ENCODE measurements at regions not wholly inside any gene's neighbourhood (a gene's known extent, or its start where the extent isn't known, plus 50 kb on each side); places are given as distances from the start of the nearest gene placed in this dataset.
"Not testable (repeated sequence)": the region's sequence is repeated elsewhere in the genome, so short reads cannot be mapped to it uniquely, and the experiment has no call there.

GRCh38 chr10:29780639-29781038, 145.9 kb upstream of the SVIL start:
- WGBS (ENCODE audit: insufficient coverage, insufficient read length) = 94% methylated on average over 1 of the region's 3 CpGs
- no peak overlapping the region for H3K4me3 ChIP-seq (ENCODE audit: low read length)
- DNase-seq (ENCODE audit: low read depth, low spot score) = no peak
- no peaks in the 10 kb centered on the region for H3K27me3 ChIP-seq (ENCODE audit: control insufficient read depth, insufficient read depth, low read length)
- H3K9me3 ChIP-seq (ENCODE audit: control insufficient read depth, insufficient read depth, low read length) = no peaks in the 10 kb centered on the region
- H3K36me3 ChIP-seq (ENCODE audit: control insufficient read depth, insufficient read depth, low read length) = no peaks in the 10 kb centered on the region
- H3K4me1 ChIP-seq (ENCODE audit: control insufficient read depth, insufficient read depth, low read length) = peaks cover 1% of the 10 kb centered on the region; the same call in 1 of the 2 replicates
- no peak overlapping the region for H3K27ac ChIP-seq (ENCODE audit: low read length)

- no peak for DNase-seq (ENCODE audit: low read depth, low spot score)
- Histone ChIP-seq H3K27ac (ENCODE audit: low read length) (no peak overlapping the region), H3K27me3 (ENCODE audit: control insufficient read depth, insufficient read depth, low read length) (no peaks in the 10 kb centered on the region), H3K4me1 (ENCODE audit: control insufficient read depth, insufficient read depth, low read length) (peaks cover 1% of the 10 kb centered on the region; the same call in 1 of the 2 replicates), H3K36me3 (ENCODE audit: control insufficient read depth, insufficient read depth, low read length) (no peaks in the 10 kb centered on the region), H3K9me3 (ENCODE audit: control insufficient read depth, insufficient read depth, low read length) (no peaks in the 10 kb centered on the region), H3K4me3 (ENCODE audit: low read length) (no peak overlapping the region)
- no CpG with 5 or more reads among the region's 1 CpG for WGBS (ENCODE audit: insufficient coverage, insufficient read length)
Measured at GRCh38 chr10:29780096-29780495, 145.3 kb upstream of the SVIL start.

- no peak for DNase-seq (ENCODE audit: low read depth, low spot score)
- H3K4me1 ChIP-seq (ENCODE audit: control insufficient read depth, insufficient read depth, low read length) = no peaks in the 10 kb centered on the region
- H3K27ac ChIP-seq (ENCODE audit: low read length) = no peak overlapping the region
- no CpG with 5 or more reads among the region's 2 CpGs for WGBS (ENCODE audit: insufficient coverage, insufficient read length)
- H3K9me3 ChIP-seq (ENCODE audit: control insufficient read depth, insufficient read depth, low read length) = no peaks in the 10 kb centered on the region
- no peak overlapping the region for H3K4me3 ChIP-seq (ENCODE audit: low read length)
- H3K36me3 ChIP-seq (ENCODE audit: control insufficient read depth, insufficient read depth, low read length) = no peaks in the 10 kb centered on the region
- H3K27me3 ChIP-seq (ENCODE audit: control insufficient read depth, insufficient read depth, low read length) = no peaks in the 10 kb centered on the region
Measured at GRCh38 chr10:29776246-29776645, 141.5 kb upstream of the SVIL start.

GRCh38 chr10:29774475-29774874, 139.7 kb upstream of the SVIL start:
- Histone ChIP-seq H3K4me1 (ENCODE audit: control insufficient read depth, insufficient read depth, low read length) (no peaks in the 10 kb centered on the region), H3K27me3 (ENCODE audit: control insufficient read depth, insufficient read depth, low read length) (no peaks in the 10 kb centered on the region), H3K9me3 (ENCODE audit: control insufficient read depth, insufficient read depth, low read length) (no peaks in the 10 kb centered on the region), H3K36me3 (ENCODE audit: control insufficient read depth, insufficient read depth, low read length) (no peaks in the 10 kb centered on the region), H3K4me3 (ENCODE audit: low read length) (no peak overlapping the region), H3K27ac (ENCODE audit: low read length) (no peak overlapping the region)
- WGBS (ENCODE audit: insufficient coverage, insufficient read length) = no CpG with 5 or more reads among the region's 2 CpGs
- DNase-seq (ENCODE audit: low read depth, low spot score) = no peak

GRCh38 chr10:29773675-29774091, 138.9 kb upstream of the SVIL start:
- no peaks in the 10 kb centered on the region for H3K36me3 ChIP-seq (ENCODE audit: control insufficient read depth, insufficient read depth, low read length)
- no peaks in the 10 kb centered on the region for H3K4me1 ChIP-seq (ENCODE audit: control insufficient read depth, insufficient read depth, low read length)
- DNase-seq (ENCODE audit: low read depth, low spot score) = no peak
- no peak overlapping the region for H3K4me3 ChIP-seq (ENCODE audit: low read length)
- no peaks in the 10 kb centered on the region for H3K9me3 ChIP-seq (ENCODE audit: control insufficient read depth, insufficient read depth, low read length)
- H3K27me3 ChIP-seq (ENCODE audit: control insufficient read depth, insufficient read depth, low read length) = no peaks in the 10 kb centered on the region
- WGBS (ENCODE audit: insufficient coverage, insufficient read length) = no CpG with 5 or more reads among the region's 1 CpG
- no peak overlapping the region for H3K27ac ChIP-seq (ENCODE audit: low read length)

GRCh38 chr10:29772403-29772802, 137.6 kb upstream of the SVIL start:
- Histone ChIP-seq H3K27ac (ENCODE audit: low read length) (no peak overlapping the region), H3K4me3 (ENCODE audit: low read length) (no peak overlapping the region), H3K9me3 (ENCODE audit: control insufficient read depth, insufficient read depth, low read length) (no peaks in the 10 kb centered on the region), H3K4me1 (ENCODE audit: control insufficient read depth, insufficient read depth, low read length) (no peaks in the 10 kb centered on the region), H3K36me3 (ENCODE audit: control insufficient read depth, insufficient read depth, low read length) (no peaks in the 10 kb centered on the region), H3K27me3 (ENCODE audit: control insufficient read depth, insufficient read depth, low read length) (no peaks in the 10 kb centered on the region)
- no peak for DNase-seq (ENCODE audit: low read depth, low spot score)
- no CpG with 5 or more reads among the region's 5 CpGs for WGBS (ENCODE audit: insufficient coverage, insufficient read length)

- Histone ChIP-seq H3K27ac (ENCODE audit: low read length) (no peak overlapping the region), H3K4me1 (ENCODE audit: control insufficient read depth, insufficient read depth, low read length) (no peaks in the 10 kb centered on the region), H3K4me3 (ENCODE audit: low read length) (no peak overlapping the region), H3K27me3 (ENCODE audit: control insufficient read depth, insufficient read depth, low read length) (no peaks in the 10 kb centered on the region), H3K36me3 (ENCODE audit: control insufficient read depth, insufficient read depth, low read length) (no peaks in the 10 kb centered on the region), H3K9me3 (ENCODE audit: control insufficient read depth, insufficient read depth, low read length) (no peaks in the 10 kb centered on the region)
- WGBS (ENCODE audit: insufficient coverage, insufficient read length) = no CpG with 5 or more reads among the region's 5 CpGs
- no peak for DNase-seq (ENCODE audit: low read depth, low spot score)
Measured at GRCh38 chr10:29771376-29771775, 136.6 kb upstream of the SVIL start.

- H3K4me1 ChIP-seq (ENCODE audit: control insufficient read depth, insufficient read depth, low read length); H3K9me3 ChIP-seq (ENCODE audit: control insufficient read depth, insufficient read depth, low read length); H3K27me3 ChIP-seq (ENCODE audit: control insufficient read depth, insufficient read depth, low read length); H3K4me3 ChIP-seq (ENCODE audit: low read length); DNase-seq (ENCODE audit: low read depth, low spot score); H3K36me3 ChIP-seq (ENCODE audit: control insufficient read depth, insufficient read depth, low read length); H3K27ac ChIP-seq (ENCODE audit: low read length): not testable (repeated sequence)
- WGBS (ENCODE audit: insufficient coverage, insufficient read length) = no CpG with 5 or more reads among the region's 4 CpGs
Measured at GRCh38 chr10:29769277-29769676, 134.5 kb upstream of the SVIL start.

GRCh38 chr10:29767968-29768367, 133.2 kb upstream of the SVIL start:
- no peak for DNase-seq (ENCODE audit: low read depth, low spot score)
- Histone ChIP-seq H3K4me1 (ENCODE audit: control insufficient read depth, insufficient read depth, low read length) (no peaks in the 10 kb centered on the region), H3K9me3 (ENCODE audit: control insufficient read depth, insufficient read depth, low read length) (no peaks in the 10 kb centered on the region), H3K27ac (ENCODE audit: low read length) (no peak overlapping the region), H3K4me3 (ENCODE audit: low read length) (no peak overlapping the region), H3K36me3 (ENCODE audit: control insufficient read depth, insufficient read depth, low read length) (no peaks in the 10 kb centered on the region), H3K27me3 (ENCODE audit: control insufficient read depth, insufficient read depth, low read length) (no peaks in the 10 kb centered on the region)
- WGBS (ENCODE audit: insufficient coverage, insufficient read length) = no CpG with 5 or more reads among the region's 4 CpGs

- no peaks in the 10 kb centered on the region for H3K36me3 ChIP-seq (ENCODE audit: control insufficient read depth, insufficient read depth, low read length)
- H3K27me3 ChIP-seq (ENCODE audit: control insufficient read depth, insufficient read depth, low read length) = no peaks in the 10 kb centered on the region
- H3K4me3 ChIP-seq (ENCODE audit: low read length) = no peak overlapping the region
- no peak overlapping the region for H3K27ac ChIP-seq (ENCODE audit: low read length)
- H3K9me3 ChIP-seq (ENCODE audit: control insufficient read depth, insufficient read depth, low read length) = no peaks in the 10 kb centered on the region
- no peak for DNase-seq (ENCODE audit: low read depth, low spot score)
- WGBS (ENCODE audit: insufficient coverage, insufficient read length) = no CpG with 5 or more reads among the region's 3 CpGs
- no peaks in the 10 kb centered on the region for H3K4me1 ChIP-seq (ENCODE audit: control insufficient read depth, insufficient read depth, low read length)
Measured at GRCh38 chr10:29766753-29767152, 132.0 kb upstream of the SVIL start.

GRCh38 chr10:29765330-29765729, 130.6 kb upstream of the SVIL start:
- Histone ChIP-seq H3K4me3 (ENCODE audit: low read length) (no peak overlapping the region), H3K27me3 (ENCODE audit: control insufficient read depth, insufficient read depth, low read length) (no peaks in the 10 kb centered on the region), H3K36me3 (ENCODE audit: control insufficient read depth, insufficient read depth, low read length) (no peaks in the 10 kb centered on the region), H3K9me3 (ENCODE audit: control insufficient read depth, insufficient read depth, low read length) (no peaks in the 10 kb centered on the region), H3K27ac (ENCODE audit: low read length) (no peak overlapping the region), H3K4me1 (ENCODE audit: control insufficient read depth, insufficient read depth, low read length) (no peaks in the 10 kb centered on the region)
- DNase-seq (ENCODE audit: low read depth, low spot score) = no peak
- no CpG with 5 or more reads among the region's 2 CpGs for WGBS (ENCODE audit: insufficient coverage, insufficient read length)
